ENCODE measurements at regions not wholly inside any gene's neighbourhood (a gene's known extent, or its start where the extent isn't known, plus 50 kb on each side); places are given as distances from the start of the nearest gene placed in this dataset.

GRCh38 chr18:25470062-25470461 lies 118.1 kb upstream of the ZNF521 start:
- no peak for DNase-seq

- DNase-seq, result no peak
These were observed 117.5 kb upstream of the ZNF521 start for GRCh38 chr18:25469489-25469888.

- DNase-seq, result no peak
These were observed 115.4 kb upstream of the ZNF521 start for GRCh38 chr18:25467226-25467987.

- no peak for DNase-seq
These were observed 113.3 kb upstream of the ZNF521 start for GRCh38 chr18:25465152-25465732.

- DNase-seq, result no peak
These were observed 112.3 kb upstream of the ZNF521 start for GRCh38 chr18:25464227-25464626.

- DNase-seq, result no peak
These were observed 111.8 kb upstream of the ZNF521 start for GRCh38 chr18:25463726-25464125.

GRCh38 chr18:25459814-25460213 lies 107.8 kb upstream of the ZNF521 start:
- no peak for DNase-seq

GRCh38 chr18:25457601-25458000 lies 105.6 kb upstream of the ZNF521 start:
- DNase-seq, result no peak

- DNase-seq, result no peak
These were observed 105.2 kb upstream of the ZNF521 start for GRCh38 chr18:25457126-25457525.

GRCh38 chr18:25456334-25457010 lies 104.5 kb upstream of the ZNF521 start:
- DNase-seq, result no peak

GRCh38 chr18:25455646-25456045 lies 103.7 kb upstream of the ZNF521 start:
- DNase-seq, result no peak

GRCh38 chr18:25455159-25455558 lies 103.2 kb upstream of the ZNF521 start:
- DNase-seq, result no peak

GRCh38 chr18:25454730-25455129 lies 102.8 kb upstream of the ZNF521 start:
- DNase-seq, result no peak

GRCh38 chr18:25454270-25454659 lies 102.3 kb upstream of the ZNF521 start:
- no peak for DNase-seq

GRCh38 chr18:25453556-25454269 lies 101.7 kb upstream of the ZNF521 start:
- no peak for DNase-seq

- DNase-seq, result no peak
These were observed 99.2 kb upstream of the ZNF521 start for GRCh38 chr18:25451077-25451658.

GRCh38 chr18:25449046-25449445 lies 97.1 kb upstream of the ZNF521 start:
- no peak for DNase-seq

- DNase-seq, result no peak
These were observed 95.0 kb upstream of the ZNF521 start for GRCh38 chr18:25446972-25447371.

GRCh38 chr18:25445430-25445829 lies 93.5 kb upstream of the ZNF521 start:
- DNase-seq, result no peak

GRCh38 chr18:25443776-25444175 lies 91.8 kb upstream of the ZNF521 start:
- DNase-seq, result no peak

GRCh38 chr18:25435149-25435782 lies 83.3 kb upstream of the ZNF521 start:
- DNase-seq, result no peak

- no peak for DNase-seq
These were observed 82.8 kb upstream of the ZNF521 start for GRCh38 chr18:25434745-25435144.

- DNase-seq, result no peak
These were observed 81.6 kb upstream of the ZNF521 start for GRCh38 chr18:25433590-25433989.

All from NCI-H345 (cell line).